Smooth muscle cell (in vitro differentiated cells): ENCODE measurements at regions not wholly inside any gene's neighbourhood (a gene's known extent, or its start where the extent isn't known, plus 50 kb on each side); places are given as distances from the start of the nearest gene placed in this dataset.

Experiments
- DNase-seq: peaks from one replicate; lab custom pipeline; 2025; ENCODE audit not compliant: unreplicated experiment; lab: John Stamatoyannopoulos, UW
- H2AFZ ChIP-seq: fragments of 200-600 bp; sonication (generic); 2 replicates; pipeline ENCODE4 v1.6.0; 2016; ENCODE audit warnings: antibody characterized with exemption, low read depth, mild to moderate bottlenecking
- H3F3A ChIP-seq: fragments of 200-600 bp; sonication (generic); 2 replicates; pipeline ENCODE4 v1.6.0; 2017; ENCODE audit warnings: antibody characterized with exemption, low read depth
- H3K27ac ChIP-seq: fragments of 200-600 bp; sonication (generic); 2 replicates; pipeline ENCODE4 v1.5.1; 2016; ENCODE audit warnings: low read depth, mild to moderate bottlenecking
- H3K27me3 ChIP-seq: fragments of 200-600 bp; sonication (generic); 2 replicates; pipeline ENCODE4 v1.6.1; 2016; ENCODE audit warnings: low read depth, mild to moderate bottlenecking
- H3K36me3 ChIP-seq: fragments of 200-600 bp; sonication (generic); 2 replicates; pipeline ENCODE4 v1.5.1; 2016; ENCODE audit warnings: low read depth
- H3K4me1 ChIP-seq: fragments of 200-600 bp; sonication (generic); 2 replicates; pipeline ENCODE4 v1.5.1; 2016; ENCODE audit warnings: low read depth
- H3K4me2 ChIP-seq: fragments of 200-600 bp; sonication (generic); 2 replicates; pipeline ENCODE4 v1.6.0; 2016; ENCODE audit warnings: mild to moderate bottlenecking
- H3K4me3 ChIP-seq: fragments of 200-600 bp; sonication (generic); 2 replicates; pipeline ENCODE4 v1.5.1; 2016; ENCODE audit warnings: mild to moderate bottlenecking
- H3K79me2 ChIP-seq: fragments of 200-600 bp; sonication (generic); 2 replicates; pipeline ENCODE4 v1.6.0; 2016; ENCODE audit warnings: low read depth, mild to moderate bottlenecking
- H3K9ac ChIP-seq: fragments of 200-600 bp; sonication (generic); 2 replicates; pipeline ENCODE4 v1.6.0; 2016; ENCODE audit warnings: low read depth
- H3K9me3 ChIP-seq: fragments of 200-600 bp; sonication (generic); replicated peaks from 2 replicates; pipeline ENCODE4 v1.5.1; 2016; ENCODE audit warnings: low read depth
- H4K20me1 ChIP-seq: fragments of 200-600 bp; sonication (generic); 2 replicates; pipeline ENCODE4 v1.6.0; 2016; ENCODE audit warnings: low read depth
- CTCF ChIP-seq: fragments of 200-600 bp; sonication (generic); IDR thresholded peaks from 2 replicates; pipeline ENCODE4 v1.5.1; 2017; ENCODE audit warnings: borderline replicate concordance, mild to moderate bottlenecking, antibody characterized with exemption; ENCODE audit not compliant: insufficient read depth, poor library complexity, severe bottlenecking
- WGBS: methylation state at CpG from one replicate; pipeline ENCODE4 v1.1.7; 2016; ENCODE audit warnings: low lambda C conversion rate; 5-methylcytosine and 5-hydroxymethylcytosine counted together

DNA sequence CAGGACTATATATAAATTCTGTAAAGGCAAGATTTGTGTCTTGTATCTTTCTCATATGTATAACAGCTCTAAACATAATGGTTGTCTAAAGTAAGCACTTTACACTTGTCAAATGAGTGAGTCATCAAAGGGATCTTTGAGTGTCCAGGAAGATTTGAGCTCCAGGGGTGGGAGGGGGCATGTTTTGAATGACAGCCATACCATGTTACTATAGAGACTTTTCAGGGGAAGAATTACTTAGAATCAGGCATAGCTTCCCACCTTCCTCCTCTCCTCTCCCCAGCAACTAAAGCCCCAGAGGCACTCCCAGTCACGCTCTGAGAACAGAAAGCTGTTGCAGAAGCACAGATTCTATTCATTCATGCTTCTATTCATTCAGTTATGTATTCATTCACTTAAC, 65.8 kb upstream of the ALK start:
- no peak overlapping the region for H2AFZ ChIP-seq
- H3K79me2 ChIP-seq, result no peaks in the 10 kb centered on the region
- no peak for DNase-seq
- H3K36me3 ChIP-seq, result no peaks in the 10 kb centered on the region
- no peaks in the 10 kb centered on the region for H4K20me1 ChIP-seq
- H3K4me2 ChIP-seq, result no peak overlapping the region
- no peak overlapping the region for H3K27ac ChIP-seq
- H3K4me1 ChIP-seq, result no peaks in the 10 kb centered on the region
- H3K27me3 ChIP-seq, result peaks cover 7% of the 10 kb centered on the region
- H3K9me3 ChIP-seq, result no peaks in the 10 kb centered on the region
- H3F3A ChIP-seq, result no peaks in the 10 kb centered on the region
- TF ChIP-seq CTCF, result no peak
- 67% methylated on average over 1 of the region's 1 CpG for WGBS
- no peak overlapping the region for H3K4me3 ChIP-seq
- no peak overlapping the region for H3K9ac ChIP-seq

- Histone ChIP-seq H2AFZ (no peak overlapping the region), H4K20me1 (no peaks in the 10 kb centered on the region), H3K27me3 (peaks cover 10% of the 10 kb centered on the region), H3K27ac (no peak overlapping the region), H3K4me1 (no peaks in the 10 kb centered on the region), H3K9ac (no peak overlapping the region), H3F3A (no peaks in the 10 kb centered on the region), H3K9me3 (no peaks in the 10 kb centered on the region), H3K79me2 (no peaks in the 10 kb centered on the region), H3K36me3 (no peaks in the 10 kb centered on the region), H3K4me2 (no peak overlapping the region), H3K4me3 (no peak overlapping the region)
- DNase-seq, result no peak
- no peak for TF ChIP-seq CTCF
- WGBS, result 69% methylated on average over 4 of the region's 4 CpGs
Observed at GRCh38 chr2:29990129-29990528, 68.7 kb upstream of the ALK start.

- H3F3A ChIP-seq, result no peaks in the 10 kb centered on the region
- H2AFZ ChIP-seq, result no peak overlapping the region
- no peak for DNase-seq
- peaks cover 19% of the 10 kb centered on the region for H3K27me3 ChIP-seq
- H3K27ac ChIP-seq, result no peak overlapping the region
- H3K4me2 ChIP-seq, result no peak overlapping the region
- no peaks in the 10 kb centered on the region for H3K79me2 ChIP-seq
- H3K36me3 ChIP-seq, result no peaks in the 10 kb centered on the region
- H3K4me1 ChIP-seq, result no peaks in the 10 kb centered on the region
- TF ChIP-seq CTCF, result no peak
- H3K9me3 ChIP-seq, result no peaks in the 10 kb centered on the region
- WGBS, result 87% methylated on average over 3 of the region's 3 CpGs
- H3K4me3 ChIP-seq, result no peak overlapping the region
- no peaks in the 10 kb centered on the region for H4K20me1 ChIP-seq
- H3K9ac ChIP-seq, result no peak overlapping the region
Observed at GRCh38 chr2:29991086-29991485, 69.7 kb upstream of the ALK start.

DNA sequence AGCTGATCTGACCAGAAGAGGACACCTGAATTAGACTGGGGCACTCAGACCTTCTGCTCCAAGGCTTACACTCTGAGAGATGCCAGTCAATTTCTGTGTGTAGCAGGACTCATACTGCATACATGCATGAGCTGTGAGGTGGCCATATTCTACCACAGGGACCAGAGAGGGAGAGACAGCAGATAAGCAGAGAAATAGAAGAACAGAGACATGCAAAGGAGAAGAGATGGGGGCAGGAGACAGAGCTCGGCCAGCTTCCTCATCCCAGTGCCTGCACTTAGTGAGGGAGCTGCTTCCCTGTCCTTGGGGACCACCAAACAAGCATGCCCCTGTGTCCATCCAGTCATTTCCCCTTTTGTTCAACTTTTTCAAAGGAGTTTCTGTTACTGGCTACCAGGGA, 73.9 kb upstream of the ALK start:
- H3K4me1 ChIP-seq, result no peaks in the 10 kb centered on the region
- no peaks in the 10 kb centered on the region for H4K20me1 ChIP-seq
- H3K9ac ChIP-seq, result no peak overlapping the region
- no peak overlapping the region for H3K27ac ChIP-seq
- no peak overlapping the region for H2AFZ ChIP-seq
- H3K79me2 ChIP-seq, result no peaks in the 10 kb centered on the region
- no peak overlapping the region for H3K4me2 ChIP-seq
- WGBS, result 100% methylated on average over 1 of the region's 1 CpG
- TF ChIP-seq CTCF, result no peak
- H3K9me3 ChIP-seq, result no peaks in the 10 kb centered on the region
- no peaks in the 10 kb centered on the region for H3F3A ChIP-seq
- no peak for DNase-seq
- peaks cover 29% of the 10 kb centered on the region for H3K27me3 ChIP-seq
- H3K4me3 ChIP-seq, result no peak overlapping the region
- H3K36me3 ChIP-seq, result no peaks in the 10 kb centered on the region
